ENCODE measurements at regions not wholly inside any gene's neighbourhood (a gene's known extent, or its start where the extent isn't known, plus 50 kb on each side); places are given as distances from the start of the nearest gene placed in this dataset.

- TF ChIP-seq EZH2phosphoT487 (IDR thresholded peaks at IDR 0.05; ENCODE audit: borderline replicate concordance, low read depth): no peak
- no peak for TF ChIP-seq FOXM1 (IDR thresholded peaks at IDR 0.05; ENCODE audit: low read depth)
- no peak for TF ChIP-seq POLR2AphosphoS5 (IDR thresholded peaks at IDR 0.05; ENCODE audit: low read depth, low read length)
- TF ChIP-seq FOXJ3 (CRISPR knock-in tag; IDR thresholded peaks at IDR 0.05): peak; percentile 53
- TF ChIP-seq, protein P1, sequence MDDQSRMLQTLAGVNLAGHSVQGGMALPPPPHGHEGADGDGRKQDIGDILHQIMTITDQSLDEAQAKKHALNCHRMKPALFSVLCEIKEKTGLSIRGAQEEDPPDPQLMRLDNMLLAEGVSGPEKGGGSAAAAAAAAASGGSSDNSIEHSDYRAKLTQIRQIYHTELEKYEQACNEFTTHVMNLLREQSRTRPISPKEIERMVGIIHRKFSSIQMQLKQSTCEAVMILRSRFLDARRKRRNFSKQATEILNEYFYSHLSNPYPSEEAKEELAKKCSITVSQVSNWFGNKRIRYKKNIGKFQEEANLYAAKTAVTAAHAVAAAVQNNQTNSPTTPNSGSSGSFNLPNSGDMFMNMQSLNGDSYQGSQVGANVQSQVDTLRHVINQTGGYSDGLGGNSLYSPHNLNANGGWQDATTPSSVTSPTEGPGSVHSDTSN (IDR thresholded peaks at IDR 0.05): 0 out of 2 replicates have a peak, but pooled peaks have one; percentile 21
- TF ChIP-seq, protein P2, sequence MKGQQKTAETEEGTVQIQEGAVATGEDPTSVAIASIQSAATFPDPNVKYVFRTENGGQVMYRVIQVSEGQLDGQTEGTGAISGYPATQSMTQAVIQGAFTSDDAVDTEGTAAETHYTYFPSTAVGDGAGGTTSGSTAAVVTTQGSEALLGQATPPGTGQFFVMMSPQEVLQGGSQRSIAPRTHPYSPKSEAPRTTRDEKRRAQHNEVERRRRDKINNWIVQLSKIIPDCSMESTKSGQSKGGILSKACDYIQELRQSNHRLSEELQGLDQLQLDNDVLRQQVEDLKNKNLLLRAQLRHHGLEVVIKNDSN (IDR thresholded peaks at IDR 0.05; ENCODE audit: borderline replicate concordance, low read depth): no peak
- no peak for TF ChIP-seq ELF1 (IDR thresholded peaks at IDR 0.05)
- no peak for TF ChIP-seq NRF1 (IDR thresholded peaks at IDR 0.05; ENCODE audit: low read depth, low read length)
- no peak for TF ChIP-seq RXRA (IDR thresholded peaks at IDR 0.05; ENCODE audit: borderline replicate concordance, low read depth)
- TF ChIP-seq, protein P3, sequence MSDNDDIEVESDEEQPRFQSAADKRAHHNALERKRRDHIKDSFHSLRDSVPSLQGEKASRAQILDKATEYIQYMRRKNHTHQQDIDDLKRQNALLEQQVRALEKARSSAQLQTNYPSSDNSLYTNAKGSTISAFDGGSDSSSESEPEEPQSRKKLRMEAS (IDR thresholded peaks at IDR 0.05; ENCODE audit: low read depth): no peak
- no peak for TF ChIP-seq CHD2 (IDR thresholded peaks at IDR 0.05; ENCODE audit: low read length, partially characterized antibody)
- no peak for TF ChIP-seq TAF1 (IDR thresholded peaks at IDR 0.05; ENCODE audit: borderline replicate concordance, low read depth, low read length)
- TF ChIP-seq RCOR1 (IDR thresholded peaks at IDR 0.05; ENCODE audit: low read length): no peak
- peak in 1 of 2 experiments; percentile 92; a peak in 2 of 4 replicates for TF ChIP-seq EP300 (IDR thresholded peaks at IDR 0.05; ENCODE audit: borderline replicate concordance in 1 of 2, low read depth in 1 of 2, low read length in 1 of 2)
- TF ChIP-seq TEAD4 (IDR thresholded peaks at IDR 0.05; ENCODE audit: borderline replicate concordance, insufficient read depth): no peak
- no peak for TF ChIP-seq TCF12 (IDR thresholded peaks at IDR 0.05)
- TF ChIP-seq FOSL2 (IDR thresholded peaks at IDR 0.05; ENCODE audit: borderline replicate concordance, low read depth): no peak
- no peak for TF ChIP-seq JUND (IDR thresholded peaks at IDR 0.05)
- TF ChIP-seq SIN3A (IDR thresholded peaks at IDR 0.05; ENCODE audit: borderline replicate concordance, low read depth, low read length): no peak
- no peak for TF ChIP-seq RFX5 (IDR thresholded peaks at IDR 0.05; ENCODE audit: low read length)
- no peak for TF ChIP-seq MEF2A (IDR thresholded peaks at IDR 0.05; ENCODE audit: borderline replicate concordance, low read depth)
- peak; percentile 11; the same call in 1 of the 2 replicates for TF ChIP-seq SMC3 (IDR thresholded peaks at IDR 0.05; ENCODE audit: low read depth, low read length)
These were observed 380.8 kb downstream of the BCOR start (continued) for GRCh38 chrX:39716802-39717540.
